NOMO-1 (cell line): ENCODE measurements at regions not wholly inside any gene's neighbourhood (a gene's known extent, or its start where the extent isn't known, plus 50 kb on each side); places are given as distances from the start of the nearest gene placed in this dataset.
"Not testable (repeated sequence)": the region's sequence is repeated elsewhere in the genome, so short reads cannot be mapped to it uniquely, and the experiment has no call there.

Experiments
- DNase-seq, 2 experiments: peaks; one replicate each; lab custom pipeline; 2025; ENCODE audit not compliant: unreplicated experiment in 2 of 2; lab: John Stamatoyannopoulos, UW

DNA sequence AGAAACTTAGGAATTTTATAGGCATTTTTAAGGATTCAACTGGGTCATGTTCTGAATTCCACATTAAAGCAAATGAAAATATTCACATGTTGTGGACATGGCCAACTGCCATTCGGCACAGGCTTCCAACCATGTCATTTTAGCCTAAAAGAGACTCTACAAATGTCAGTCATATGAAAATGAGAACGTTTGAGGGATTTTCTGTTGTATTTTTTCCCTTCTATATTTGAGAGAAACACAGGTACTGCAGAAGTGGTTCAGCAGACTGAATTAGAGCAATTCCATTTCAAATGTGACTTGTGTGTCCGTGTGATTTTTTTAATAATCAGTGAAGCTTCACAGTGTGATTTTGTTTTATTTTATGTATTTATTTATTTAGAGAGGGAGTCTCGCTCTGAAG lies 124.3 kb downstream of the TP53TG3F start:
- not testable (repeated sequence) for DNase-seq

DNA sequence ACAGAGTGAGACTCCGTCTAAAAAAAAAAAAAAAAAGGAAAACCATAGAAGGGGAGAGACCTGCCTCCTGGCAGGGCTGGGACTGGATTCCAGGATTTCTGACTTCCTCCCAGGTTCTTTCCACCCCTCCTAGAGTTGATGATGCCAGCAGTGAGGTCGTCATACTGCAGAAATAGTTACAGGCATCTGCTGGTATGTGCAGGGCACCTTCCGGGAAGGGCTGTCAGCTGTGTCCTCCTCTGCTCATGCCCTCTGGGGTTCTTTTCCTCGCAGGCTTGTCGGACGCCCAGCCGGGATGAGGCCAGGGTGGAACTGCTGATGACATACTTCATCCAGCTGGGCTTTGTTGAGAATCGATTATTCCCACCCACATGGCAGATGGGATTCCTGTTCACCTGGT lies 129.2 kb downstream of the TP53TG3F start:
- not testable (repeated sequence) for DNase-seq

DNA sequence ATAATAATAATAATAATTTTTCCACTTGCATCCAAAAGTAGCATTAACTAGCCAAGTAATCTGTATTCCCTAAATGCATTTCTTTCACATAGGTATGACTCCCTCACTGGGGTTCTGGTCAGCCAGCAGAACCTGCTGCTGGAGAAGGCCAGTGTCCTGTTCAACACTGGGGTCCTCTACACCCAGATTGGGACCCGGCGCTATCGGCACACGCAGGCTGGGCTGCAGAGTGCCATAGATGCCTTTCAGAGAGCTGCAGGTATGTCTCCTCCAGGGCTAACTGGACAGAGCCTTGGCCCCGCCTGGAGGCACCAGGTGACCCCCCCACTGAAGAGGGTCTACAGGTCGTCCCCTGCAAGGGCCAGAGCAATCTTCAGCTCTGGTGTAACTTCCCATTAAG lies 133.9 kb downstream of the TP53TG3F start:
- not testable (repeated sequence) for DNase-seq

DNA sequence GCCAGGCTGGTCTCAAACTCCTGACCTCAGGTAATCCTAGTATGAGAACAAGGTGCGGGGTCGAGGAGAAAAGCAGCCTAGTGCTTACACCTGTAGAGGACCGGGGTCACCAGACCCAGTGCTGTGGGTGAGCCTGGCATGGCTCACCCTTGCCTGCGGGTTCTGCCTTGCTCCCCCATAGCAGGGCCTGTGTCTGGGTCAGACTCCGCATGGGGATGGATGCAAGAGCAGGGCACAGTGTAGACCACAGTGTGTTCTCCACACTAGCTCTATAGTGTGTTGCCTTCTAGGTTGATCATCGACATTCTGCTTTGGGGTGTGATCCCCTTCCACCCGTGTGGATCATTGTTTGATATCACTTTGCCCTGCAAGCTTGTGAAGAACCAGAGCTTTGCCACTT lies 135.7 kb downstream of the TP53TG3F start:
- DNase-seq, result not testable (repeated sequence)

DNA sequence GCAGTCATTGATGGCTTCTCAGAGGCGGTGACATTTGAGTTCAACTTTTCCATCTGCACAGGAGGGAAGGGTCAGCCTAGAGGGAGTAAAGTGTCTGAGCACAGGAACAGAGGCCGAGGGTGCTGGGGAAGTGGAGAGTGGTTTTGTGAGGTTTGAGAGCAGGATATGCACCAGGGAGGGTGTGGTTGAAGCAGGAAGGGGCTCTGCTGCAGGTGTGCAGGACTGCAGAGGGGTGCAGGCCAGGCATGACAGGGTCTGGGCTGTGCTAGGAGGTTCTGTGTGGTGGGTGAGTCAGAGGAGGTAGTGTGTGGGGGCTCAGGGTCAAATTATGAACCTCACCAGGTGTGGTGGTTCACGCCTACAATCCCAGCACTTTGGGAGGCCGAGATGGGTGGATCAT lies 141.6 kb downstream of the TP53TG3F start:
- not testable (repeated sequence) for DNase-seq

DNA sequence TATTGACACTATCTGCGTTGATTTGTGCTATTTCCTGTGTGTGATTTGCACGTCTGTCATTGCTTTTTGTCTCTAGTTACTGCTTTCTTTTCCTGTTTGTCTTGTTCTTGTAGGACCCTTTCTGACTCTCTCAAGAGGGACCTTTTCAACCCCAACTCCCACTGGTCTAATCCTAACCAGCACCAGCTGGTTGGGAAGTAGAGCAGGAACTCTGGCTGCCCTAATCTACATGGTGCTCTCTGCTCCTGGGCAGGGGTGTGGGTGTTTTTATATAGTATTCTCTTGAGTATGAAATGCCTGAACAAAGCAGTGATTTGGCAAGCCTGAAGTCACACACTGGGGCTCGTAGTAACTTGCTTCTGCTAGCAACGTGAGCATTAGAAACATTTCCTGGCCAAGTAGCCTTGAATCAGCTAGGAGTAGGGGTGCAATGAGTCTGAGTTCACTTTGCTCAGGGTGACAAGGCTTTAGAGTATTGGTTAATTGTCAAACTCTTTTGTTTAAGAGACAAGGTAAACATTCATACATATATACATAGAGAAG lies 164.2 kb downstream of the TP53TG3F start:
- DNase-seq, result not testable (repeated sequence)

DNA sequence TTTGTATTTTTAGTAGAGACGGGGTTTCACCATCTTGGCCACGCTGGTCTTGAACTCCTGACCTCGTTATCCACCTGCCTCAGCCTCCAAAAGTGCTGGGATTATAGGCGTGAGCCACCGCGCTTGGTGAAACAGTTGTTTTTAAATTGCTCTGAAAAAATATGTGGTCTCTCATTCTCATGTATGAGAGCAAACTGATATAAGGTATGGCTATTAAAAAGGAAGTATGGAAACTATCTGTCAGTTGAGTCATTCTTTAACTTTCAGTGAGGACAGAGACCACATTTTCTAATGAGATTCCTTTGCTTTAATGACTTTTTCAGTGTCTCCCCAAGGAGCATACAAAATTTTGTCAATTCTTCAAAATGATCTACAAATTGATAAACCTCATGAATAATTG lies 169.5 kb downstream of the TP53TG3F start:
- DNase-seq, result not testable (repeated sequence)

DNA sequence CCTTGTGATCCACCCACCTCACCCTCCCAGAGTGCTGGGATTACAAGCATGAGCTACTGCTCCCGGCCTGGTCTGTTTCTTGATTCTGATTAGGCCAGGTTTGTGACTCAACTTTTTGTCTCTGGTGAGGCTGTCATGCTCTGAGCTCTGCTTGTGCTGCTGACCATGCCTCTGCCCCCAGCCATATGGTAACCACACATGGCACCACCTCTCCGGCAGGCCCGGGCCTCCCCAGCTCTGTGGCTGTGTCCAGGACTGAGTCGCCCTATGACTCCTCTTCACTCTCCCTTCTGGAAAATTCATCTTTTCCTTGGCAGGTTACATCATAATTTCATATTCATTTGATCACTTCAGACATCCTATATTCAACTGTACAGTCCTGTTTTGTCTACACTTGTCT lies 172.3 kb downstream of the TP53TG3F start:
- not testable (repeated sequence) for DNase-seq

DNA sequence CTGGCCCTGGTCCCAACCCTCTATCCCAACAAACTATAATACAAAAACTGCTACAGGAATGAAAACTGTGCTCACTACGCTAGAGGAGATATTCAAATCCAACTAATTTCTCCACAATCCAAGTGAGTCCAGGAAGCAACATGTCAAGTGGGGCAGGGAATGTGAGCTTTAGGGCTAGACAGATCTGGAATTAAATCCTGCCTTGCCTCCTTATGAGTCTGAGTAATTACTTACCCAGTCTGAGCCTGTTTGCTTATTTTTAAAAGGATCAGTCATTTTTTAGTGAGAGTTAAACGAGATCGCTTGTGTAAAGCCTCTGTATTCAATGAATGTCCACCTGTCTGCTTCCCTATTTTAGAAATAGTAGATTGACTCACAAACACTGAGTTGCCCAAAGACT lies 174.6 kb downstream of the TP53TG3F start:
- not testable (repeated sequence) for DNase-seq

DNA sequence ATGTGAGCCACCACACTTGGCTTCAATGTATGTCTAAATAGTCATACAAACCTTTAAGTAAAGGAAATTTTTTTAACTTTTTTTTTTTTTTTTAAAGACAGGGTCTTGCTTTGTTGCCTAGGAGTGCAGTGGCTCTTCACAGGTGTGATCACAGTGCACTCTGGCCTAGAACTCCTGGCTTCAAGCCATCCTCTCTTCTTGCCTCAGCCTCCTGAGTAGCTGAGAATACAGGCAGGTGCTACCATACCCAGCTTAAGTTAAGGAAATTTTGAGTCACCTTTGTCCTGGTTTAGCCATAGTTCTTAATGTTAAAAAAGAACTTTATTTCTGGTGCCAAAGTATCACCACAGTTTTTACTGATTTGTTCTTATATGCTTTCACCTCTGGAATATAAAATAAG lies 177.3 kb downstream of the TP53TG3F start:
- DNase-seq, result not testable (repeated sequence)

DNA sequence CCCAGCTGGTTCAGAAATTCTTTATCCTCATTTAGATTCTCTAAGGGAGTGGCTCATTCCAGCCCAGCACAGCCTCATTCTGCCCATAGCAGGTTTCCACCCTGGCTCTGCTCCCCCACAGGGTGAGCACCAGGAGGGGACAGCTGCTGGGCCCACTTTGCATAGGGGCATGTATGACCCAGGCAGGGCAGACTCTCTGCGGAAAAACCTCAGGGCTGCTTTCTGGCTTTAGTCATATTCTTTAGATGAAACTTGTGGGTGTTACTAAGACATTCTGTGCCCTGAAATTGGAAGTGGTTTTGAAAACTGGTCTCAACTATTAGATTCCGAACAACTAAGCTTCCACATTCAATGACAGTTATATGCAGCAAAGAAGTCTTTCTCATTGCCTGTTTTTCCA lies 183.9 kb downstream of the TP53TG3F start:
- DNase-seq, result not testable (repeated sequence)

DNA sequence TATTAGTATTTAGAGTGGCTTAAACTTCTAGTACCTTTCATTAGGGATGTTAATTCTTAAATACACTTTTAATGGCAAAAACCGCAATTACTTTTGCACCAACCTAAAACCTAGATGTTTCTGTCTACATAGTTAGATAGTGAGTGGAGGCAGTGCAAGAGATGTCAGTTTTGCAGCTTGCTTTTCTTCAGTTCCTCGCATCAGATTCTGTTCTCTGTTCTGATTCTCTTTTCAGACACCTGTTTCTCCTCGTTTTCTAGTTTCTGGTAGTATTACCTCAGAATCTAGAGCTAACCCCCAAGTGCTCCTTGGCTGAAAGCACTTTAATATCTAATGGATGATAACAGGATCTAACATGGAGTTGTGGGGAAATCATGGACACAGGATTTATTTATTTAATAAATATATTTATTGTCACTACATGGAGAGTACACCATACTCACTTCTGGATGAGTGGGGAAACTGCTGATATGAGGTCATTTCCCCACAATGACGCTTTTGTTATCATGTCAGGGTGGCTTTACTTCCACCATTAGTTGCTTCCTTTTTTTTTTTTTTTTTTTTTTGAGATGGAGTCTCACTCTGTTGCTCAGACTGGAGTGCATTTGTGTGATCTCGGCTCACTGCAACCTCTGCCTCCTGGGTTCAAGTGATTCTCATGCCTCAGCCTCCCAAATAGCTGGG lies 184.4 kb downstream of the TP53TG3F start:
- not testable (repeated sequence) for DNase-seq

DNA sequence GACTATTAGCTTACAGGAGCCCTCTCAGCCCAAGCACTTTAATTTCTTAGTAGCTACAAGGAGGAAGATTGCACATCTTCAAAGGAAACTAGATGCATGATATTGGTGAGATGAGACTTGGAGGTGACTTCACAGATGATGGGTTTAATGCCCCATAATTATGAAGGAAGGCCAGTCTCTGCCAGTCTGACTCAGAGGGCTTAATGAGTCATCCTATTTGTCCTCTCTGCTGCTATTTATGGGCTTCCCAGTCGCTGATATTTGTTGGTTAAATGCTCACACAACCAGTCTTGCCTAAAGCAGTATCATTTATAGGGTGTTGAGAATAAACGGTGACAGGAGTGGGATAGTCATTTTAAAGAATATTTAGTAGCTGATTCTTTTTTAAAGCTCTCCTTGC lies 187.0 kb downstream of the TP53TG3F start:
- DNase-seq, result not testable (repeated sequence)

DNA sequence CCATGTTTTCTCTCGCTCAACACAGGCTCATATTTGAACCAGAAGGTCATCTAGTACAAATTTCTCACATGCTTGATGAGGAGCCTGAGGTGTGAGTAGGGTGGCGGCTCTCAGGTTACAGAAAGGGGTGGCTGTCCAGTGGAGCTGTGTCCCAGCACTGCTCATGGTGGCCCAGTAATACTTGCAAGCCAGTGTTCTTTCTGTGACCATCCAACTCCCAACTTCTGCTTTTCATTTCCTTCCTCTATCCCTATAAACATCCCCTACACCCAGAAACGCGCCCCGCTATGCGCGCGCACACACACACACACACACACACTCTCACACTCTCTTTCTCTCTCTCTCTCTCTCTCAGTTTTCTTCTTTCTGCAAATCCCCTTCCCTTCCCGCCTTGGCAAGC lies 196.3 kb downstream of the TP53TG3F start:
- not testable (repeated sequence) for DNase-seq

DNA sequence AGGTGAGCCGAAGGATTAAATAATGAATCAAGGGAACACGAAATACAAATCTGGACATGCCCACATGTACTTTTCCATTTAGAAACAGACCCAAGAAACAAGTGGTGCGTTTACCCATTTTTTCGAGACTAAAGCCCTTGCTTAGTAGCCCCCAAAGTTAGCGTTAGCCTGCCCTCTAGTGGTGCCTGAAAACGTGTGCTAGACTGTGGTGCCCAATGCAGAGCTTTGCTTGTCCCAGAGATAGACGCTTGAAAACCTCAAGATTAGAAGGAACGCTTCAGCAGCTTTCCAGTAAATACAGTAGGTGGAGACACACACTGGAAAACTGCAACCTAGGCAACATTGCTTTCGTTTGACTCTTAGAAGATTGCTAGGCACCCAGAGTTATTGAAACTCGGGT lies 197.0 kb downstream of the TP53TG3F start:
- DNase-seq, result not testable (repeated sequence)

DNA sequence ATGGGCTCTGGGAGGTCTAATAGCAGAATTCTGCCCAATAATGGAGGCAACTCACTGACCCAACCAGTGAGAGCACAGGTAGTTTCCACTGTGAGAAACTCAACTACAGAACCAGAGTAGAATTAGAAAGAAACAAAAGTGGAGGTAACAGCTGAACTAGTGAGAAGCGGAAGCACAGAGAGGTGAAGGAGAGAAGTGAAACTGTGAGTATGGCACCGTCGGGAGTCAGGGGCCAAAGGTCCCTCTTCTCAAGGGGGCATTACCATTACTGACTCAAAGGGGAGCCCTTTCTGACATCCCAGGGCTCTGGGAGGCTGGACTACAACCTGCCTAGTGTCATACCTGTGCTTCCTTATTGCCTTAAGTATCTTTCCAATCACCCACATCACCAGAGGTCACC lies 198.3 kb downstream of the TP53TG3F start:
- not testable (repeated sequence) for DNase-seq

DNA sequence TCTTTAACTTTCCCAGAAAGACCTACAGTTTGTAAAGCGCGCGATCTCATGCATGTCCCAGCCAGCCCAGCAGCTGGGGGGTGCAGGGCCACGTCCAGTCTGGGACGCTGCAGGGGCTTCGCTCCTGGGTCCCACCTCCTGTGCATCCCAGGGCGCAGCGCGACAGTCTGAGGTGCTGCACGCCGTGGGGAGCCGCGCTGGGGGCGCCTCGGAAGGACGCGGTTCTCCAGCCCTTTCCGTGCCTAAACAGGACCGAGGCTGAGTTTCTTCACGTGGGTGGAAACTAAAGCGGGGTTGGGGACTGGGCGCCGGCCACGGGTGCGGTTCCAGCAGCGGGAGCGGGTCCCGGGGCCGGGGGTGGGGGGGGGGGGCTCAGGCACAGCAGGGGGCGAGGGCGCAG lies 221.4 kb downstream of the TP53TG3F start:
- DNase-seq, result not testable (repeated sequence)

DNA sequence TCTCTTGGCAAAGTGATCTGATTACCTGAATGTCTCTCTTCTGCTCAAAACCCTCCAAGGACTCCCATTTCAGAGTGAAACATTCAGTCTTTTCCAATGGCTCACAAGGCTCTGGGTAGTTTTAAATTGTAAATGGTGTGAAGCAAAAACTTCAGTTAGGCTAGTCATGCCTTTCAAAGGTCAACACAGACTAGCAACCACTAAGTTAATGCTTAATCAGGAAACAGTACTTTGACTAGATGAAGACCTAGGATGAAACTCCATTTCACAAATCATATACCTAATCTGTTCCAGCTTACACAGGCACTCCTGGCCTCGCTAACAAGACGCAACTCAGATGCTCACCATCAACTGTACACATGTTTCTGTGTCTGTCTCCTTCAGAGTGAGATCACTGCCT lies 240.9 kb downstream of the TP53TG3F start:
- DNase-seq, result not testable (repeated sequence)

DNA sequence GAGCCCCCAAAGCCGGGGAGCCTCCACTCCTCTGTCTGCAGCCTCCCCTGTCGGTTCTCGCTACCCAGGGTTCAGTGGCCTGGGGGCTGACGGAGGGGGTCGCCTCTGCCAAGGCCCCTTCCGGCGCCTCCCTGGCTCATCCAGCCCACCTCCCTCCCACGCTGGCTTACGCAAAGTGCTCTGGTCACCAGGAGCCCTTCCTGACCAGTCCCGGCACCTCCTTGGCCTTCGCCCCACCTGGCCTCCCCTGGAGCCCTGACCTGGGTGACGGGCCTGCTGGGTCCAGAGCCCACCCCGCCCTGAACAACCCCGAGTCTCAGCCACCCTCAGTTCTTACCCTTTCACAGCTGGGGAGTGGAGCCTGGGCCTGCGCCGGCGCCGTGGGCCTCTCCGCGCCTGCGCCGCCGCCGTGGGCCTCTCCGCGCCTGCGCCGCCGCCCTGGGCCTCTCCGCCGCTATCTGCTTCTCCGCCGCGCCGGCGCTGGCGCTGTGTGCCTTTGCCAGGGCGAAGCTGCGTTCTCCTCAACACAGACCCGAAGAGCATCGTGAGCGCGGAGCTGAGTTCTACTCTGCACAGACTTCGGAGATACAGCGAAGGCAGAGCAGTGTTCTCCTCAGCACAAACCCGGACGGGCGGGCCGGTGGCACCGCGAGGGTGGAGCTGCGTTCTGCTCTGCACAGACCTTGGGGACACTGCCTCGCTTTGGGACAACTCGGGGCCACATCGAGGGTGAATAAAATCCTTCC lies 247.6 kb downstream of the TP53TG3F start:
- DNase-seq, result not testable (repeated sequence)

DNA sequence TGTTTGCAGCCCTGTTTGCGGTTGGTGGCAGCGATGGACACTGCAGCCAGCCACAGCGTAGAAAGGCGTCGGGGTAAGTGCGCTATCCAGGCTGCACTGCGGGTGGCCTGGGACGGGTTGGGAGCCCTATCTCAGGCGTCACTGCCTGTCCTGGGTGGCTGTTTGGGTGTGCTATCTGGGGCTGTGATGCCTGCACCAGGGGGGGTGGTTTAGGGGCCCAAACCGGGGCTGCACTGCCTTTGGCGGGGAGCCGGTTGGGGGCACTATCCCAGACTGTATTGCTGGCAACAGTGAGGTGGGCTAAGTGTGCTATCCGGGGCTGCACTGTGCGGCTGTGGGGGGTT lies 248.2 kb downstream of the TP53TG3F start:
- not testable (repeated sequence) for DNase-seq

DNA sequence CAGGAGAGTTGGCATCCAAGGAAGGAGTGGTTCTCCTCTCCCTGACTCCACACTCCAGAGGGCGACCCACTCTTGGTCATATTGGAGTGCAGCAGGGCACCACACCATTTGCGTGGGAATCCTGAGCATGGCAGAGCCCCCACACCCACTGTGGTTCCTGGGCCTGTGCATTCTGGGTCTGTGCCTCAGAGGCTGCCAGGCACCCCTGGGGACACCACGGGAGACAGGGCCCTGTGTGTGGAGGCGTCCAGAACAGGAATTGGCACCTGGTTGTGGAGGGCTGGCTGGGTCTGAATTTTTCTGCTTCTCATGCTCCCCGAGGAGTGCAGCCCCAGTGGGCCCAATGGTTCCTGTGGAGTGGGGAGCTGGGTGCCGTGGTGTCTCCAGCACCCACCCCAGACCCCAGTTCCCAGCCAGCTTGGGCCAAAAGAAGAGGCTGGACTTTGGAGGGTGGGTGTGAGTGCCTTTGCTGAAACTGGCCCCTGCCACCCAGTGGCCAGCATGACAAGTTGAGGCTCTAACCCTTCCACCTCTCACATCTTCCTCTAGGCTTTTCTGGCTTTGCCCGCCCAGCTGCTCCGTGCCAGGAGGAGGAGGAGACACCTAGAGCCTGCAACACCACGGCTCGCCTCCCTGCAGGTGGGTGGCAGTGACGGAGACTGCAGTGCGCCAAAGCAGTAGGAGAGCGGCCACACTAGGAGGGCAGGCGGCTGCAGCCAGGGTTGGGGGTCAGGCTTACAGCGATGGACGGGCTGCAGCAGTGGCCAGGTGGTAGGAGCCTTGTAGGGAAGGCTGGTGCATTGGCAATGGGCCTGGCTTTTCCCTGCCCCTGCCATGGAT lies 250.7 kb downstream of the TP53TG3F start:
- not testable (repeated sequence) for DNase-seq
